HG03469 (cell line): ENCODE measurements at regions not wholly inside any gene's neighbourhood (a gene's known extent, or its start where the extent isn't known, plus 50 kb on each side); places are given as distances from the start of the nearest gene placed in this dataset.

ENCODE experiments used
- ATAC-seq: cut with Tn5 transposase; IDR thresholded peaks from one replicate; pipeline ENCODE4 v1.9.1; 2021; ENCODE audit warnings: mild to moderate bottlenecking, moderate library complexity, moderate number of reproducible peaks; ENCODE audit not compliant: unreplicated experiment

DNA sequence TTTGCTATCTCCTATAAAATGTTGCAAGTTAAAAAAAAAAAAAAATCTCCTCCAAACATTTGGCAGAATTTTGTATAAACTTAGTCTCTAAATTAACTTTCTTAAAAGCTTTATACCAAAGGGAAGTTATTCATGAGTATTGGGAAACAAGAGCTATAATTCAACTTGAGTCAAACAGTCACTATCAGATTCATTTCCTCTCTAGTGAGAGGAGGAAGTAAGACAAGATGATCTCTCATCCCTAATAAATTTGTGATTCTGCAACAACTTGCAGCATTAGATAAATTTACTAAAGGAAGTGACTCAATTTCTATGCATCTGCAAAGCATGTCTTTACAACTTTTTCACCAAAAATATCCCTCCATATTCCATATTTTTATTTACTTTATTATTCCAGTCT, 135.4 kb upstream of the GNPDA2 start:
- ATAC-seq = no peak

DNA sequence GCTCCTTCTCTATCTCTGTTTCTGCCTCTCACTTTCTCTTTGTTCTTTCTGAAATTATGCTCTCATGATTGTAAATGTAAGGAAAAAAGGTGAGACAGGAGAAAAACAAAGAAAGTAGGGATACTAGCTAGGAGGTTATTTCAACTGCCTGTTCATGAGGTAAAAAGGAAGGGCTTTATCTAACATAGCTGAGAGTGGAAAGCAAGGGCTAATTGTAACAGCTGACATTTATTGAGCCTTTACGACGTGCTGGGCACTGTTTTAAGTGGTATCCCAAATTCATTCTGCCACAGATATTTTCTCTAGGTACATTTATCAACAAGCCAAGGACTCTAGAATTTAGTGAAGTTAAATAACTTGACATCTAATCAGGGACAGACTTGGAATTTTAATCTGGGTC, 133.1 kb upstream of the GNPDA2 start:
- ATAC-seq = no peak

DNA sequence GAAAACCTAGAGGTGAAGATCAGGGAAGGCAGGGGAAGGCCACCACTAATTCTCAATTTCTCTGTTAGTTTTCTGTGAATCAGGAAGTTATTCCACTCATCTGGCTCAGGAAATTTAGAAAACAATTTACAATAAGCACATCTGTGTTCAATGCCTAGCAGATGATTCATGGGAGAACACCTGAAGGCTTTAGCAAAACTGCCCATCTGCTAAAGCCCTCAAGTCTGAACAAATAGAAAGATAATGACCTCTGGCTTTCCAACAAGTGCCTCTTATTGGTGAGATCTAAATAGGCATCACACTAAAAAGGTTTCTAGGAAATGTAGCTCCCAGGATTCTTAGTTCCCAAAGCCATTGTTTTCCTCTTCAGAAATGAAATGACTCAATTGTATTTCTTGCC, 122.1 kb upstream of the GNPDA2 start:
- ATAC-seq = no peak

DNA sequence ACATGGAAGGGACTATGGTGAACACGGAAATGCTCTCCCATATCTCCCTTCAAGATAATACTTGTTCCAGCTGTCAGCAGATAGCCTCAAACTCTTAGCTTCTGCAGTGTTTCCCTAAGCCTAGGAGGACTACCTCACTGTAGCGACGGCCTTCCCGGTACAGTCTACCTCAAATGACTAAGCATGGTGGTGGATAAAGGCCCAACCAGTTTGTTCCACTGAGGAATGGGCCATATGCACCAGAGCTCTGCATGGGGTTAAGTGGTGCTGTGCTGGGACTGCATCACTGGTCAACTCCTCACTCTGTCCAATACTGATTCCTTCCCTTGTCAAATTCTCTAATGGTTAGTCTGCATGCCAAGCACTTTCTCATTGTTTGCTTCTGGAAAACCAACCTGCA, 119.6 kb upstream of the GNPDA2 start:
- no peak for ATAC-seq

DNA sequence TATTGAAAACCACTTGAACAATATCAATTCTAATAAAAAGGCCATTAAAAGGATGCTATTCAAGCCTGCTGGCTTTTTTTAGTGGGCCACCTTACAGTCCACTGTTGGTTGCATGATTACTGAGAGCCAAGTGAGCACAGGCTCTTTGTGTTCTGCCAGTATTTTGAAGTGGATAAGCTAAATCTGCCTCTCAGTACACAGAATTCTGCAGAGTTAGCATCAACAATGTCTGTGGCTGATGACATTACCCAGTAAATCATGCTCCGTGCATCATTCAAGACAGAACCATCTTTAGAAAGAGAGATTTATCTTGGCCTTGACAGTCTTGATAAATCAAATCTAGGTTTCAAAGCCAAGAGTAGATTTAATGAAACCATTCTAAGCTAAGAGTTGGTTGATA, 119.0 kb upstream of the GNPDA2 start:
- no peak for ATAC-seq

DNA sequence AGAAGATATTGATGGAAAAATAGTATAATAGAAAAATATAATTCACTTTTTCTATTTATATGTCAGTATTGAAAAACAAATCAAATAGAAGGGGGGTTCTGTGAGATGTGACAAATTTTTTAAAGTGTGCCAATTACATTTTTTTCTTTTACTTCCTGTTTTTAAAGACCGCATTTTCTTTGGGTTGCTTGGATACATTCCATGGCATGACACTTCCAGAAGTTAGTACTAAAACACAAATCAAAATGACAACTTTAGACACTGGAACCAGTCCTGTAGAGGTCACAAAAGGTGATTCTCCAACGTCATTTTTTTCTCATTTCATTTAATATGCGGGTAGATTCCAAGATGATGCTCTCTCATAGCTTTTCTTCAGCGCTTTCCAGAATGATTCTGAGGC, 116.2 kb upstream of the GNPDA2 start:
- no peak for ATAC-seq

DNA sequence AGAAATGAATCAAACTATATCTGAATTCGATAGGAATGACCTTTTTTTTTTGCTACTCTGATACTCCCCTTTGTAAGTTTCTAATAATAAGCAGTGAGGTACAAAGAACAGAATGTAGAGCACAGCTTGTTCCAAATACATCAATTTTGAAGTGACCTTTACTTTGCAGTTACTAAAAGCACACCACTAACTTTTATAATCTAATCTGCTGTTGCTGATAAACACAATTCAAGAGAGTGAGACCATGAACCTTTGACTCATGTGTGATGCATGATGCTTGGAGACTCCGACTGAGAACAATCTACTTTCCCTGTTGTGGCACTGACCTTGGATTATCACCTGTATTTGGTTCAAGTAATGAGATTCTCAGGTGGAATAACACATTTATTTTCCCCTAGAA, 91.6 kb upstream of the GNPDA2 start:
- no peak for ATAC-seq

DNA sequence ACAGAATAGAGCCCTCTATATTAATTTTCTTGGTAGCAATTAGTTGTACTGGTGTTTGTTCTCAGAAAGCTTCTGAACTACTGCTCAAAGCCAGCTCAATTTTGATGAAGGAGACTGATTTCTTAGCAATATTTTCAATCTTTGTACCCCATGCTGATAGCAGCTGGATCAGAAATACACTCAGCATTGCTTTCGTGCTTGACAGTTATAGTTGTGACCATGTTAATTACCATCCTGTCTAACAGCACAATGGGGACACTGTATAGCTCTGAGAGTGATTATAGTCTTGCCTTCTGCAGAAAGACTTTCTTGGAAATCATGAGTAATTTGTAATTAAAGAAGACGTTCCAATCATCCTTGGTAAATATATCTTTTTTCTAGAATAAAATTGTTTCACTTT, 79.7 kb upstream of the GNPDA2 start:
- ATAC-seq = no peak

DNA sequence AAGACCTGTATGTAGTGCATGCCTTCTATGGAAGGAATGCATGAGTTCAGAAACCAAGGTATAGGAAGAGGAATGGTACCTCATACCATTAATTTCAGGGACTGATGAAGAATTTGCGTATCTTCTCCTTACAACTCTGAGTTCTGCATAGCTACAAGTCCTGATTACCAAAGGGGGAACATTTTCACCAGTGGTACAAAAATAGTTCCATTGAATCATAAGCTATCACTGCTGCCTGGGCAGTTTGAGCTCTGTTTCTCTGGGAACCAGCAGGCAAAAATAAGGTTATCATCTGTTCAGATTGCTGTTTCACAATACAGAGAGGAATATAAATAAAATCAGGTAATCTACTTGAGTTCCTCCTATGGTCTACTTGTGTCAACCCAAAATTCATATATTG, 77.9 kb upstream of the GNPDA2 start:
- ATAC-seq = no peak

DNA sequence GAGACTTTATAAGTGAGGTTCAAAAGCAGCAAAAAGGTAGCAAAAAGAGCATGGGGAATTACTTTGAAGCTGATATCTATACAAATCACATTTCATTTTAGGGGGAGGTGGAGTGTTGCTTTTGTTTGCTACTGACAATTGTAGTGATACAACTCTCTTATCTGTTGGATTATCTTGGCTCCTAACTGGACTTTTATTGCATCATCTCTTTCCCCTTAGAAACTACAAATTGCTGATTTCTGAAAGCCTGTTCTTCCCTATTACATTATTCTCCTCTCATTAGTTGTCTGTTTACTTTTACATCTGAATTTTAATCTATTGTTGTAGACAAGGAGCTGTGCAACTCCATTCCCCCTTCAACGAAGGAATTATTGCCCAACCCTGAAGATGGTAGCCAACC, 75.0 kb upstream of the GNPDA2 start:
- ATAC-seq = no peak

DNA sequence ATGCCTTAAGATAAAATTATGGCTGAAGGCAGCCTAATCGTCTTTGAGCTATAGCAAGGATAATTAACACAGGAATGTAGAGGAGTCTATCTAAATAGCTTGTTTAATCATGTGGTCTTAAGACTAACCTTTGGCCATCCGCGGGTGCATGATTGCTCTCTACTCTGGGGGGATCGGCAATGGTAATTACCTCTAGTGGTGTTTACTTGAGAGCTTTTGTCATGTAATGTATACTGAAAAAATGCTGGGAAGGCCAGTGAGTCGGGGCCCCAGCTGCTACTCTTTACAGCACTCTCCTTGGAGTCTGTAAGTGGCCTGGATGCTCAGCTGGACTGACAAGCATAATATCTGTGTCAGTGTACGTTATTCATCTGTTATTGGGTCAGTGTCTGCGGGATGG, 65.5 kb upstream of the GNPDA2 start:
- no peak for ATAC-seq

DNA sequence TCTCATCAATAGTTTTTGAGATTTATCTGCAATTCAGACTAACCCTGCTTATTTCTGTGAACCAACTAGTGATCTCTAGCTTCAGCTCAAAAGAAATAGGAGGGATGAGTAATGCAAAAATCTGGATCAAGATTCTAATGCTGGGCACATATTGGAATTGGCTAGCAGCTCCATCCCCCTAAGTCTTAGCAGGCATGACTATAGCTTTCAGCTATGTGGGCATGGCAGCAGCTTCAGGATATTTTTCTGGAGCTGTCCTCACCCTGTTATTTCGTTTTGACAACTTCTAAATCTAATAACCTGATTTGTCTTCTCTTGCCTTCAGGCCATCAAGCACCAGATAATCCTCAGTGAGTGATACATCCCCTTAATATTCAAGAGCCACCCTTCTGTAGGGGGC, 50.8 kb upstream of the GNPDA2 start:
- ATAC-seq = no peak
